Stimulated activated CD4-positive, alpha-beta T cell treated with anti-CD3 and anti-CD28 coated beads, TNF-alpha, amount 100 ng/mL, for 4 hours (primary cell): ENCODE measurements at regions not wholly inside any gene's neighbourhood (a gene's known extent, or its start where the extent isn't known, plus 50 kb on each side); places are given as distances from the start of the nearest gene placed in this dataset.

ENCODE experiments used
- DNase-seq, 3 experiments: peaks; one replicate each; pipeline ENCODE4 v3.0.0-alpha.2; 2020; ENCODE audit warnings: low read depth in 3 of 3

GRCh38 chr14:97206916-97207315 lies 409.7 kb downstream of the VRK1 start:
- DNase-seq = no peak

GRCh38 chr14:97210202-97210601 lies 413.0 kb downstream of the VRK1 start:
- no peak for DNase-seq

- no peak for DNase-seq
Measured at GRCh38 chr14:97212399-97212798, 415.2 kb downstream of the VRK1 start.

- no peak for DNase-seq
Measured at GRCh38 chr14:97213720-97214119, 416.5 kb downstream of the VRK1 start.

- DNase-seq = no peak
Measured at GRCh38 chr14:97215263-97215969, 418.2 kb downstream of the VRK1 start.

- DNase-seq = no peak
Measured at GRCh38 chr14:97217111-97217885, 420.1 kb downstream of the VRK1 start.

- no peak for DNase-seq
Measured at GRCh38 chr14:97218274-97218673, 421.1 kb downstream of the VRK1 start.

GRCh38 chr14:97218691-97219430 lies 421.7 kb downstream of the VRK1 start:
- DNase-seq = peak in 1 of 3 experiments; percentile 15

- no peak for DNase-seq
Measured at GRCh38 chr14:97219431-97220017, 422.3 kb downstream of the VRK1 start.

GRCh38 chr14:97221572-97222285 lies 424.5 kb downstream of the VRK1 start:
- DNase-seq = no peak

GRCh38 chr14:97224016-97224415 lies 426.8 kb downstream of the VRK1 start:
- no peak for DNase-seq

- DNase-seq = no peak
Measured at GRCh38 chr14:97230051-97230450, 432.9 kb downstream of the VRK1 start.

- no peak for DNase-seq
Measured at GRCh38 chr14:97233319-97233985, 436.3 kb downstream of the VRK1 start.

- no peak for DNase-seq
Measured at GRCh38 chr14:97246648-97247047, 449.5 kb downstream of the VRK1 start.

GRCh38 chr14:97248973-97249372 lies 451.8 kb downstream of the VRK1 start:
- DNase-seq = no peak

GRCh38 chr14:97250931-97251330 lies 453.7 kb downstream of the VRK1 start:
- DNase-seq = no peak

- DNase-seq = no peak
Measured at GRCh38 chr14:97251491-97252155, 454.4 kb downstream of the VRK1 start.

- DNase-seq = no peak
Measured at GRCh38 chr14:97253756-97254155, 456.6 kb downstream of the VRK1 start.

- DNase-seq = no peak
Measured at GRCh38 chr14:97262336-97262735, 465.2 kb downstream of the VRK1 start.

GRCh38 chr14:97264516-97265230 lies 467.5 kb downstream of the VRK1 start:
- DNase-seq = no peak
